ENCODE measurements at regions not wholly inside any gene's neighbourhood (a gene's known extent, or its start where the extent isn't known, plus 50 kb on each side); places are given as distances from the start of the nearest gene placed in this dataset.
A peak's percentile ranks its signal among the peaks of the same experiment; 100 is the strongest.

DNA sequence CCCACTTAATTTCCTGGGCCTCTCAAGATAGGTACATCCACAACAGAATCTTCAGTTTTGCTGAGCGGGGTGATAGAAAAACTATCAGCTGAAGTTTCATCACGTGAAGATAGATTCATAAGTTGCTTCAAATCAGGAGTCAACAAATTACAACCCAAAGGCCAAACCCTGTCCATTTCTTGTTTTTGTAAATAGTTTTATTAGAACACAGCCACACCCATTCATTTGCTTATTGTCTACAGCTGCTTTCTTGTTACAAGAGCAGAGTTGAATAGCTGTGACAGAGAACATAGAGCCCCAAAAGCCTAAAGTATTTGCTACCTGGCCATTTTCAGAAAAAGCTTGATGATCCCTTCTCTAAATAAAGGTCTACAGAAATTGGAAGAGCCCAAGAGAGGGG, 300.1 kb upstream of the CDH5 start:
- DNase-seq (ENCODE audit: low read depth), result peak; percentile 11

DNA sequence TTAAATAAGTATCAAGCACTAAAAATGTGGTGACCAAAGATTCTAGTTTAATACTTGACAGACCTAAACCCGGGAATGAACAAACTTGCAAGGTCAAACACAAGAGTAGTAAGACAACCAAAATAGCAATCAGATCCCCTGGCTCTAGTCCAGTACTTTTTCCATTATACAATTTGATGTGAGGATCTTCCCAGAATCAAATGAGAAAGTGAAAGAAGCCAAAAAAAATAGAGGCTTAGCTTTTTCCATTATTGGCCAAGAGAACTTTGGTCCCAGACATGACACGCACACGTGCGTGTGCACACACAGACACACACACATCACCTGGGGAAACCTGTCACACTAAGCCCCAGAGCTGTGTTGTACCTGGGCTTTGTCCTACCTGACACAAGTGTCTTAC, 300.6 kb upstream of the CDH5 start:
- peak; percentile 56 for DNase-seq (ENCODE audit: low read depth)

- peak; percentile 85 for DNase-seq (ENCODE audit: low read depth)
Measured at GRCh38 chr16:66064801-66065530, 301.5 kb upstream of the CDH5 start.

DNA sequence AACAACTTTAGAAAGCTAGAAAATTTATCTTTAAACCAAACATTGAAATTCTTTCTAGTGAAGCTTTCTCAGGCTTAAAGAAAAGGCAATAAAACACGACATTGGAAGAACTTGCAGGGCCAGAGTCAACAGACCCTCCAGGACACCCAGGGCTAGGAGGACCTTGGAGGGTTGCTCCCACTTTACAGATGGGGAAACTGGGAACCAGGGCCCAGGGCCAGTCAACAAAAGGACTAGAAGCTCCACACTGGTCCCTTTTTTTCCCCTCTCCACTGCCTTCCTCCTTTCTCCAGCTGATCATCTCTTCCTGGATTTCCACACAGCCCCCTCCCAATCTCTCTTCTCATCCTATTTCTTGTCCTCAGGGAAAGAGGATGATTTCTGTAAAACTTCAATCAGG, 307.7 kb upstream of the CDH5 start:
- DNase-seq (ENCODE audit: low read depth), result no peak

DNA sequence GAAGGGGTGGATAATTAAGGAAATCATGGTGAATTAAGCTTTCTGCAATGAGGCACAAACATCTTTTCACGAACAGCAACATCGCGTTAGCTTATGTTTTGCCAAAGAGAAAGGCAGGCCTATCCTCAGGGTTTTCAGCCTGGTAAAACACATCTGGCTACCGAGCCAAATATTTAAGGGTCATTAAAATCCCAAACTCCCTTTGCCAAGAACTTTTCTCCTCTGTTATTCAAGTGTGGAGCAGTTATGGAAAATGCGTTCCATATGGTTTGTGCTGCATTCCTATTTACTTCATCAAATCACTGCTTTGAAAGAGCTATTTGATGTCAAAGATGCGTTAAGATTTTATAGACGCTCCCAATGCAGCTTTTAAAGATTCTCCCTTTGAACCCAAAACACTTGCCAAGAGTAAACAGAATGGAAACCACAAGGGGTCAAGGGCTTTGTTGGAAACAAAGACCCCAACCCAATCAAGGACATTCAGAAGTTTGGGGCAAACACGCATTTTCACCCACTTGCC, 308.3 kb upstream of the CDH5 start:
- DNase-seq (ENCODE audit: low read depth), result no peak

DNA sequence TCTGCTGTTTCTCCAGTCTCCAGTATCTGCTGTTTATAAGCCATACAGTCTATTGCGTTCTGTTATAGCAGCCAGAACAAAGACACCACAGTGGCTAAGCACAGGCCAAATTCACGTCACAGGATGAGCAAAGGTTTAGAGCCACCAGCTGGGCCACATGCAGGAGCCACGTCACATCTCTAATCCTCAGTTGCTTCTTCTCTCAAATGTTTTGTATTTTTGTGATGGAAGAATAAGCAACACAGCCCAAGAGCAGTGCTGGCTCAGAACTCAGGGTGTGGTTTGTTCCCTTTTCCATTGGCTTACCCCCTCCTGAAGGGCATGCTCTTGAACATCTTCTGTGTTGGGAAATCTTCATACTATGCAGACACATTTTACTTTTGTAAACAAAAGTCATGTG, 309.4 kb upstream of the CDH5 start:
- DNase-seq (ENCODE audit: low read depth), result no peak

- DNase-seq (ENCODE audit: low read depth), result no peak
Measured at GRCh38 chr16:66054095-66054494, 312.4 kb upstream of the CDH5 start.

- DNase-seq (ENCODE audit: low read depth), result no peak
Measured at GRCh38 chr16:66052745-66053144, 313.7 kb upstream of the CDH5 start.

GRCh38 chr16:66050991-66051390, 315.5 kb upstream of the CDH5 start:
- peak; percentile 44 for DNase-seq (ENCODE audit: low read depth)

DNA sequence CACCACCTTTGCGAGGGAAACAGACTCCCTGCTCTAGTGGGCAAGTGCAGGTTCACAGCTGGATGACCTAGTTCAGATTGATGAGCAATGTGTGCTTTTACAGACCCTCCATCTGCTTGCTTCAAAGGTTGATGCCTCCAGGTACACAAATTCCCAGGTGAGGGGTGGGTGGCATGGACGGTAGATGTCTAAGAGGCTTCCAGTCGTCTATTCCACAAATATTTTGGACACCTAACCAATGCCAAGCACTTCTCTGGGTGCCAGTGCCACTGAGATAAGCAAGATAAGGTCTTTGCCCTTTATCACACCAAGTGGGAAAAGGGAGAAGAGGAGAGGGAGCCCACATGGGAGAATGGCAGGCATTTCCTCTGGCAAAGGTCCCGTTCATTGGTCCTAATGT, 316.6 kb upstream of the CDH5 start:
- no peak for DNase-seq (ENCODE audit: low read depth)

GRCh38 chr16:66045626-66046025, 320.9 kb upstream of the CDH5 start:
- DNase-seq (ENCODE audit: low read depth), result no peak

DNA sequence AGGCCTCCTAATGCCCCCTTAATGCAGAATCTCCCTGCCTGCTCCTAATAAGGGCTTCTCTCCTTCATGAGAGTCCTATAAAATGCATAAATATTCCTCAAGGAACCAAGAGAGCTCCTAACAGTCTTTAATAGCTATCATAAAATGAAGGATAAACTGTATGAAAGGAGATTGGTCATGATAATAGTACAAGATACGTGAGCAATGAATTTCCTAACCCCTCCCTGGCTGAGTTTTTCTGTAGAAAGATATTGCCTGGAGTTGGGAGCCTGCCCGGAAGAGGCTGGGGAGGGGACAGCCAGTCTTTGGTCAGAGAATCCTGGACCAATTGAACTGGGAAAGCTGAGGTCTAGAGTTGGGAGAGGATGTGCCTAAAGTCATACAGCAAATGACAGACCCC, 321.9 kb upstream of the CDH5 start:
- DNase-seq (ENCODE audit: low read depth), result no peak

DNA sequence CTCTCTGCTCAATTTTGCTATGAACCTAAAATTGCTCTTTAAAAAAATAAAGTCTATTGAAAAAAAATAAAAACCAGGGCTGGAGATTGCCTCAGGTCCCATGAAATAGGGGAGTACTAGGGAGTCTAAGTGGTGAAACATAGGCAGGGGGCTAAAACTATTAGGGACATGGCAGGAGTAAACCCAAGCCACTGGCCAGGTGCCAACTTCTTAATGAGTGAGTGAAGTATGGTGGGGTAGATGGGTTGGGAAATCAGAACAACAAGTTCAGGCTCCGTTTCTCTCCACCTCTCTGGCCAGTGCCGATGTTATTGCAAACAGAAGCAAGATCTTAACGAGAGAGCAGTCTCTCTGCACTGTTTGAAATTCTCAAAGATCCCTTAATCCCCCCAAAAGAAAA, 322.4 kb upstream of the CDH5 start:
- DNase-seq (ENCODE audit: low read depth), result no peak

- DNase-seq (ENCODE audit: low read depth), result no peak
Measured at GRCh38 chr16:66043326-66043725, 323.2 kb upstream of the CDH5 start.

- no peak for DNase-seq (ENCODE audit: low read depth)
Measured at GRCh38 chr16:66042341-66042740, 324.1 kb upstream of the CDH5 start.

- DNase-seq (ENCODE audit: low read depth), result no peak
Measured at GRCh38 chr16:66041907-66042306, 324.6 kb upstream of the CDH5 start.

GRCh38 chr16:66039793-66040192, 326.7 kb upstream of the CDH5 start:
- DNase-seq (ENCODE audit: low read depth), result no peak

- DNase-seq (ENCODE audit: low read depth), result peak; percentile 18
Measured at GRCh38 chr16:66036793-66037715, 329.4 kb upstream of the CDH5 start.

- DNase-seq (ENCODE audit: low read depth), result no peak
Measured at GRCh38 chr16:66036184-66036583, 330.3 kb upstream of the CDH5 start.

DNA sequence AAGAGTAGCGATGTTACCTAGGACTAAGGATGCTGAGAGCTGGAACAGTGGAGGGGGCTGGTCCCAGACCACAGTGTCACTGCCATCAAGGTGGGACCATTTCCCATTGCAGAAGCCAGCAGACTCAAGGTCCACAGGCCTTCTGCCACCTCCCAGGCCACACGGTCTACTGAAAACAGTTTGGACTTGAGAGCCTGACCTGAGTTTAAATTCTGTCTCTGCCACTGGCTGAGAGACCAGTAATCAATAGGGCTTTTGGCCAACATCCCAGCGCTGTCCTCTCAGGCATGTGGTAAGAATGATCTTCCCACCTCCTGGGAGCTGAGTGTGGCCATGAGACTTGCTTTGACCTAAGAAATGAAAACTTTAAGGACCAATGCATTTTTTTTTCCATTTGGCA, 331.4 kb upstream of the CDH5 start:
- DNase-seq (ENCODE audit: low read depth), result no peak

GRCh38 chr16:66032841-66033240, 333.6 kb upstream of the CDH5 start:
- DNase-seq (ENCODE audit: low read depth), result no peak

DNA sequence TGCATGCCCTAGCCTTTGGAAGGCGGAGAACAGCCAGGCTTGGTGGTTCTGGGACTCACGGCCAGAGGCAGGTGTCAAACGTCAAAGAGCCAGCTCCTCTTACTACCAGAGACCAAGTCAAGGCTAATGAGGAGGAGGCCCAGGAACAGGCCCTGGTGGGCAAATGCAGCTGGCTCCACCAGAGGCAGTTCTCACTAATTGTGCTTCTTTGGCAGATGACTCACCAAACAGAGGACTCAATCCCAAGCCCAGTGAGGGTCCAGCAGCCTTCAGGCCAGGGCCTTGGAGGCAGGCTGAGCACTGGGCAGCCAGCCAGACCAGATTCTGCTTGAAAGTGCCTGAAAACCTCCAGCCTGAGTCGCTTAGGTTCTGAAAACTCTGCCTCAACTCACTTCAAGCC, 336.5 kb upstream of the CDH5 start:
- DNase-seq (ENCODE audit: low read depth), result no peak

All from myocyte (in vitro differentiated cells).